GM18505 (cell line): ENCODE measurements at regions not wholly inside any gene's neighbourhood (a gene's known extent, or its start where the extent isn't known, plus 50 kb on each side); places are given as distances from the start of the nearest gene placed in this dataset.

Source experiments
- ATAC-seq: cut with Tn5 transposase; IDR thresholded peaks from one replicate; pipeline ENCODE4 v1.9.1; 2021; ENCODE audit not compliant: unreplicated experiment
- POLR2A ChIP-seq: IDR thresholded peaks from 4 replicates; pipeline ENCODE4 v1.6.1; 2011; ENCODE audit warnings: borderline replicate concordance; ENCODE audit not compliant: insufficient read depth, insufficient read length; ENCODE audit errors: extremely low read depth

GRCh38 chr19:32233885-32234284 is 111.5 kb upstream of the ZNF507 start:
- no peak for ATAC-seq
- no peak for TF ChIP-seq POLR2A

GRCh38 chr19:32234663-32235217 is 110.7 kb upstream of the ZNF507 start:
- no peak for ATAC-seq
- TF ChIP-seq POLR2A, result no peak

DNA sequence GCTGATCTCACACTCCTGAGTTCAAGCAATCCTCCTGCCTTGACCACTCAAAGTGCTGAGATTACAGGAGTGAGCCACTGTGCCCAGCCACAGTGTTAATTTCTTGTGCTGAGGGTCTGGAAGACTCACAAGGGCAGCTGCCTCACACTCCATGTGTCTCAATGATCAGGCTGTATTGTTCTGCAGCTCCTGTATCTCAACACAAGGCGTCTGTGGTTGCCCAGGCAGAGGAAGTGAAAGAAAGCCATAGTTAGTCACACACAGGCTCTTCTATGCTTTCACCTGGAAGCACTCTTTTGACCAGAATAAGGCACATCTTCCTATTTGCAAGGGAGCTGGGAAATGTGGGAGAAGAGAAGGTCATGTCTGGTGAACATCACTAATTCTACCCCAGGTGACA is 107.3 kb upstream of the ZNF507 start:
- ATAC-seq, result no peak
- TF ChIP-seq POLR2A, result no peak

- TF ChIP-seq POLR2A, result no peak
- no peak for ATAC-seq
Observed at GRCh38 chr19:32240316-32240715, 105.1 kb upstream of the ZNF507 start.

GRCh38 chr19:32241306-32241705 is 104.1 kb upstream of the ZNF507 start:
- TF ChIP-seq POLR2A, result no peak

DNA sequence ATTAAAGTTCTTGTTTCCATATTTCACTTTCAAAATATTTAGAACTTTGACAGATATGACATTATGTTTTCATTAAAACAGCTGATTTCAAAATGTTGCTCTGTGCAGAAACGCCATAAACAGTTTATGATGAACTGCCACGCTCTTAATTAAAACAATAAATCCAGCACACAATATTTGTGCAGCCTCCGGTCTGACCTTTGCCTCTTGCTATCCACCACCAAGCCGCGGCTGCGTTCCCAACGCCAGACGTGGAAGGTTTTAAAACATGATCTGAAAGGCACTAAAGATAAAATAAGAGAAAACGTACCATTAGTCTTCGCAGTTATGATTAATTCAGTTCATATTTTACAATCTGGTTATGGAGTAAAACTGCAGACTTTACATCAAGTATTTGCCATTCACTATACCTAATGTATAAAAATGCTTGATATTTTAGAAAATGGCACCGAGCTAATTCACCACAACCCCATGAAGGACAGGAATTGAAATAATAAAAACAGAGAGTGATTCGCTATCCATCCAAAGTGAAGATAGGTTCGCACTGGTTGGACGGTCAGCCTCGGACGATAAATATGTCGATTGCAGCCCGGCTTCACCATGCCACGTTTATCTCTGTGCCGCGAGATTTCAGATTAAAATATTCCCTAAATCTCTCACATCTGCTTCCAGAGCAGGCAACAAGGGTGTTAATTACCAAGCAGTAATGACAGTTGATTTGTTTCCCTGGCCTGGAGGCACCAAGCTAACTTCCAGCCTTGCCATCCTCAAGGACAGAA is 103.3 kb upstream of the ZNF507 start:
- ATAC-seq, result no peak
- no peak for TF ChIP-seq POLR2A

More at GRCh38 chr19:32241306-32241705, 104.1 kb upstream of the ZNF507 start:
- no peak for ATAC-seq

DNA sequence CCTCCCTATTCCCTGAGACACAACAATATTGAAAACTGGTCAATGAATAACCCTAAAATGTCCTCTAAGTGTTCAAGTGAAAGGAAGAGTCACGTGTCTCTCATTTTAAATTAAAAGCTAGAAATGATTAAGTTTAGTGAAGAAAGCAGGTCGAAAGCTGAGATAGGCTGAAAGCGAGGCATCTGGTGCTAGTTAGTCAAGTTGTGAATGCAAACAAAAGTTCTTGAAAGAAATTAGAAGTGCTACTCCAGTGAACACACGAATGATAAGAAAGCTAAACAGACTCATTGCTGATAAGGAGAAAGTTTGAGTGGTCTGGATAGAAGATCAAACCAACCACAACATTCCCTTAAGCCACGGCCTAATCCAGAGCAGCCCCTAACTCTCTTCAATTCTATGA is 99.4 kb upstream of the ZNF507 start:
- ATAC-seq, result no peak
- no peak for TF ChIP-seq POLR2A

DNA sequence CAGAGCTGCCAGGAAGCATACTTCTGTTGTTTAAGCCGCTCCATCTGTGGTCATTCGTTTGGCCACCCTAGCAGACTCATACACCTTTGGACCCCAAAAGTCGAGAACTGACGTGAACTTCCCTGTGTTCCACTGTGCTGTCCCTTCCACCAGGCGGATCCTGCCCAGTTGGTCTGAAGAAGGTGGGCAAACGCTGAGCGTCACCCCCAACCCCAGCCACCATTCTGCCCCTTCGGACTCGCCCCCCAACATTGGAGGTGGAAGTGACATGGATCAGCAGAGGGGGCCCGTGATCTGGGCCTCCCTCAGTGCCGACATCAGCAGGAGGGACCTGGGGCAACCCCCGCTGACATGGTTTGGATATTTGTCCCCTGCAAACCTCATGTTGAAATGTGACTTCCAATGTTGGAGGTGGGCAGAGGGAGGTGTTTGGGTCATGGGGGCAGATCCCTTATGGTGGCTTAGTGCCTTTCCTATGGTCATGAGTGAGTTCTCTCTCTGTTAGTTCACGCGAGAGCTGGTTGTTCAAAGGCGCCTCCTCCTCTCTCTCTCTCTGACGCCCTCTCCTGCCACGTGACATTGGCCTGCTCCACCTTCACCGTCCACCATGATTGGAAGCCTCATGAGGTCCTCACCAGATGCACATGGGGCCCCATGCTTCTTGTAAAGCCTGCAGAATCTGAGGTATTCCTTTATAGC is 93.6 kb upstream of the ZNF507 start:
- TF ChIP-seq POLR2A, result no peak
- ATAC-seq, result no peak

DNA sequence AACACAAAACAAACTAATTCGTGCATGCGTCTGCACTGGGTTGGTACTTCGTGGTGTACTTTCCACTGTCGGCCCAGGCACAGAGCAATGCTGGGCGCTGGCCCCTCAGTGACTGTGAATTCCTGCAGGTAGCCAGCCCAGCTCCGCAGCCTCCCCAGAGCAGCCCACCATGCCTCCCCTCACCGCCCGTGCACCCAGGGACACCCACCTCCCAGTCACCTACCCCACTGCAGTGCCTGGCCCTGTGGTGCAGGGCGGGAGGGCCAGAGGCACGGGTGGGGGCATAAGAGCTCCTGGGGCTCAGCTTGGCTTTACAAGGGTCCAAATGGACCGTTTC is 93.1 kb upstream of the ZNF507 start:
- no peak for ATAC-seq
- no peak for TF ChIP-seq POLR2A

DNA sequence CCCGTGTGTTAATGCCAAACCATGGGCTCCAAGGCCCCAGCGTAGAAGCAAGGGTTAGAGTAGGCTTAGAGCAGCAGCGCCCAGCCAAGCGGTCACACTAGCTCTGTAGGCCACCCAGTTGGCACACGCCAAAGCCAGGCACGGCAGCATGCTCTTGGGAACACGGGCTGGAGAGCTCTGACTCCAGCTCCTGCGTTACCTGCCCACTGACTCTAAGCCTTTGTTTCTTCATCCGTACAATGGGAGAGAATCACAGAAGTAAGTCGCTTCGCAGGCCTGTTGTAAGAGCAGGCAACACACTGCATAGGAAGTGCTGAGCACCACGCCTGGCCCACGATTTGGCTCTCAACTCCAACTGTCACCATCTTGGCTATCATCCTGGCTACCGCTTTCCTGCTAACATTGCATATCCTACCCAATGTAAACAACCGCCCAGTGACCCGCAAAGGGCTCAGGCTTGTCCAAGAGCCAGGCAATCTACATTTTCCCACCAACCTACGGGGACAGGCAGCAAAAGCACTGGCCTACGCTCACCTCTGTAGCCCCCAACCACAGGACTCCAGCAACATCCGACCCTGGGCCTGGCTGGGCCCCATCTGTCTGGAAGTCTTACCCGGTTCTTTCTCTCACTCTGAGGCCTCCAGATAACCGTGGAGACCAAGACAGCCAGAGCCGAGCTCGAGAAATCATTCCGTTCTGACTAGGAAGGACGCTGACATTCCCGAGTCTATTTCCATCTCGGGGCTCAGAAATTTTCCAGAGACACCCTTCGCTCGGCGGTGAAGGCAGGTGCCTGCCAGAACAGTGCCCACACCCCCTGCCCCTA is 91.5 kb upstream of the ZNF507 start:
- ATAC-seq, result no peak
- no peak for TF ChIP-seq POLR2A

GRCh38 chr19:32254509-32254890 is 90.9 kb upstream of the ZNF507 start:
- ATAC-seq, result no peak
- TF ChIP-seq POLR2A, result no peak

DNA sequence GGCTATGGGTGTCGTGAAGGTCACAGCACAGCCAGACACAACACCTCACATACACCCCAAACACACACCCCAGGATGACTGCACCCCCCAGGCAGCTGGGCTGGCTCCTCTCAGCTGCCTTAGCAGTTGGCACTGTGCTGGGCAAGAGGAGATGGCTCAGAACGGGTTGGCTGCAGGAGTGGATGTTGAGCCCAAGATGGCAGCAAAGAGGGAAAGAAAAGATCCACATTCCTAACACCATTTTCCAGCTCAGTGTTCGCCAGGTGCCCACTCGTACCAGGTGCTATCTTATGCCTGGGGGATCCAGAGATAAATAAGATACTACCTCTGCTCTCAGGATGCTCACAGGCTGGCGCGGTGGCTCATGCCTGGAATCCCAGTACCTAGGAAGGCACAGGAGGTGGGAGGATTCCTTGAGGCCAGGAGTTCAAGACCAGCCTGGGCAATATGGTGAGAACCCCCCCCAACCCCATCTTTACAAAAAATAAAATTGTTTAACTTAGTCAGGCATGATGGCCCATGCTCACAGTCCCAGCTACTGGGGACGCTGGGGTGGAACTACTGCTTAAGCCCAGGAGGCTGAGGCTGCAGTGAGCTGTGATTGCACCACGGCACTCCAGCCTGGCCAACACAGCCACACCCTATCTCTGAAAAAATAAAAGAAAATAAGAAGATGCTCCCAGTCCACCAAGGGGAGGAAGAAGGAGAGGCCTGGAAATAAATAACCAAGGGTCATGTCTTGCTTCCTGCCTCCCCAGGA is 89.7 kb upstream of the ZNF507 start:
- no peak for TF ChIP-seq POLR2A
- no peak for ATAC-seq

- no peak for TF ChIP-seq POLR2A
- no peak for ATAC-seq
Observed at GRCh38 chr19:32256341-32256975, 89.0 kb upstream of the ZNF507 start.
